Activated T-cell treated with anti-CD3 and anti-CD28 coated beads, Interleukin-2, amount 50 U/mL, for 24 hours (primary cell): ENCODE measurements at regions not wholly inside any gene's neighbourhood (a gene's known extent, or its start where the extent isn't known, plus 50 kb on each side); places are given as distances from the start of the nearest gene placed in this dataset.
A peak's percentile ranks its signal among the peaks of the same experiment; 100 is the strongest.
"Not testable (repeated sequence)": the region's sequence is repeated elsewhere in the genome, so short reads cannot be mapped to it uniquely, and the experiment has no call there.

Experiments used
- DNase-seq: peaks from one replicate; pipeline ENCODE4 v3.0.0-alpha.2; 2020
- H3K27ac Mint-ChIP-seq: 2 replicates; pipeline ENCODE4 v1.8.0; 2020; ENCODE audit warnings: mild to moderate bottlenecking, mixed read lengths
- H3K27me3 Mint-ChIP-seq: 2 replicates; pipeline ENCODE4 v1.8.0; 2020; ENCODE audit warnings: mixed read lengths
- H3K36me3 Mint-ChIP-seq: 2 replicates; pipeline ENCODE4 v1.8.0; 2020; ENCODE audit warnings: low read depth, mixed read lengths
- H3K4me1 Mint-ChIP-seq: 2 replicates; pipeline ENCODE4 v1.8.0; 2020; ENCODE audit warnings: low read depth, mixed read lengths
- H3K4me3 Mint-ChIP-seq: 2 replicates; pipeline ENCODE4 v1.8.0; 2020; ENCODE audit warnings: mild to moderate bottlenecking, moderate library complexity, mixed read lengths
- H3K9me3 Mint-ChIP-seq: 2 replicates; pipeline ENCODE4 v1.8.0; 2020; ENCODE audit warnings: mixed read lengths

DNA sequence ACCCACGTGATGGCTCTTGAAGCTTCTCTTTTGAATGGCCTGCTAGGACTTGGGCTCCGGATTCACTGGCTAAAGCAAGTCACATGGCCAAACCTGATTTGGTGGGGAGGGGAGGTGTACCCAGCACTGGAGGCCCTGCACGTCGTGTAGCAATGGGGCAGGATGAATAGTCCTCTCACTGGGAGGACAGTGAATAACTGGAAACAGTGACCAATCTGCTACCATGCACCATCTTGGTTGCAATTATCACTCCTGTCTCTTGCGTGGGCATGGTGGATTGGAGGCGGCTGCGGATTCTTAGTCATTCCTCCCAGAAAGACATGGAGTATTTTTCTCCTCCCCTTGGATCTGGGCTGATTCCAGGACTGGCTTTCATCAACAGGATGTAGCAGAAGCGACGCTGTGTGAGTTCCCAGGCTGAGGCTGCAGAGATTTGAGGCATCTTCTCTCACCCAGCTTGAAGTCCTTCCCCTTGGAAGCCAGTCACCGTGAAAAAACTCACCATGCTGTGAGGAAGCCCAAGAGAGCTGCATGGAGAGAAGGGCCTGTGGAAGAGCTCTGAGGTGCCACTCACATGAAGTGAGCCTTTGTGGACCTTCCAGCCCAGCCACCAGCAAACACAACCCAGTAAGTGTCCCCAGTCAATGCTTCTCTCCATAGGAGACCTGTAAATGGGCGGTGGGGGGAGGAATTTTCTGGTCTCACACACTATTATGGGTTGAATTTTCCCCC is 70.4 kb downstream of the IGLL1 start:
- no peaks in the 10 kb centered on the region for H3K36me3 Mint-ChIP-seq
- H3K27ac Mint-ChIP-seq: no peak overlapping the region
- no peak overlapping the region for H3K4me3 Mint-ChIP-seq
- no peak for DNase-seq
- no peaks in the 10 kb centered on the region for H3K9me3 Mint-ChIP-seq
- H3K27me3 Mint-ChIP-seq: peaks cover 14% of the 10 kb centered on the region
- H3K4me1 Mint-ChIP-seq: no peaks in the 10 kb centered on the region

GRCh38 chr22:23504516-23504915 is 75.6 kb downstream of the IGLL1 start:
- Mint-ChIP-seq H3K36me3 (no peaks in the 10 kb centered on the region), H3K27ac (no peak overlapping the region), H3K27me3 (peaks cover 19% of the 10 kb centered on the region), H3K4me3 (no peak overlapping the region), H3K9me3 (no peaks in the 10 kb centered on the region), H3K4me1 (no peaks in the 10 kb centered on the region)
- no peak for DNase-seq

DNA sequence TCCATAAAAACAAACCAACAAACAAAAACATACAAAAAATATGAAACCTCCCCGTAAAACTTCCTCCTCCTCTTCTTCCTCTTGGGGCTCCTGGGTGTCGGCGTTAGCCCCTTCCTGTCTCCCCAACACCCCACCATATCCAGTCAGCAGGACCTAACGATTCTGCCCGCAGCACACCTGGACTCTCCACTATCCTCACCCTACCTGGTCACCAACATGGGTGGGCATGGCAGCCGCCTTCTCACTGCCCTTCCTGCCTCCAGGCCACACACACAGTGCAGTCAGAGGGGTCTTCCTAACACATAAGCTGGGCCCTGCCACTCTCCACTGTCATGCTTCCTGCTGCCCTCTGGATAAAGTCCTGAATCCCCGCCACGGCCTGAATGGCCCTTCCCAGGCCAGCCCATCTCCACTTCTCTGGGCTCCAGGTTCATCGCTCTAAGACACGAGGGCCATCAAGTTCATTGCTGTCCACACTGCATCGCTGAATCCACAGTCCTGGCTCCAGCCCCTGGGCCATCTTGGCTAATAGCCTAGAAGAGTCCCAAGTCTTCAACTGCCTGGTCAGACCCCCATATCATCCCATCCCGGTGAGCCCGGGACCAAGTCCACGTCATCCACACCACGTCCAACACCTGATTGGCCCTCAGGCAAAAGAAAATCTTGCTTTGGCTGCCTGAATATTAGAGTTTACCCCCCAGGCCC is 76.2 kb downstream of the IGLL1 start:
- Mint-ChIP-seq H3K4me1 (no peaks in the 10 kb centered on the region), H3K9me3 (no peaks in the 10 kb centered on the region), H3K4me3 (no peak overlapping the region), H3K27me3 (peaks cover 20% of the 10 kb centered on the region), H3K27ac (no peak overlapping the region), H3K36me3 (no peaks in the 10 kb centered on the region)
- no peak for DNase-seq

GRCh38 chr22:23503142-23503541 is 76.9 kb downstream of the IGLL1 start:
- H3K27ac Mint-ChIP-seq: no peak overlapping the region
- peaks cover 20% of the 10 kb centered on the region for H3K27me3 Mint-ChIP-seq
- no peaks in the 10 kb centered on the region for H3K4me1 Mint-ChIP-seq
- no peaks in the 10 kb centered on the region for H3K9me3 Mint-ChIP-seq
- H3K36me3 Mint-ChIP-seq: no peaks in the 10 kb centered on the region
- H3K4me3 Mint-ChIP-seq: no peak overlapping the region
- DNase-seq: no peak

DNA sequence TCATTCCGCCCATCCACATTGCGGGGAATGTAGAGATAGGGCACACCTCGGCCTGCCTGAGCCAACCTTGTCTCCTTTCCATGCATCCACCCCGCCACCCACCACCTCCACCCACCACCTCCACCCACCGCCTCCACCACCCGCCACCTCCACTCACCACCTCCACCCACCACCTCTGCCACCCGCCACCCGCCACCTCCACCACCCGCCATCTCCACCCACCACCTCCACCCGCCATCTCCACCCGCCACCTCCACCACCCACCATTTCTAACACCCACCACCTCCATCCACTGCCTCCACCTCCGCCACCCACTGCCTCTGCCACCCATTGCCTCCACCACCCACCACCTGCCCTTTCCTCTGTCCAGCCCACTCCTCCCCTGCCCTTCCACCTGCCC is 78.4 kb downstream of the IGLL1 start:
- no peak for DNase-seq
- H3K36me3 Mint-ChIP-seq: no peaks in the 10 kb centered on the region
- H3K4me1 Mint-ChIP-seq: no peaks in the 10 kb centered on the region
- no peak overlapping the region for H3K4me3 Mint-ChIP-seq
- H3K9me3 Mint-ChIP-seq: no peaks in the 10 kb centered on the region
- no peak overlapping the region for H3K27ac Mint-ChIP-seq
- peaks cover 12% of the 10 kb centered on the region for H3K27me3 Mint-ChIP-seq

DNA sequence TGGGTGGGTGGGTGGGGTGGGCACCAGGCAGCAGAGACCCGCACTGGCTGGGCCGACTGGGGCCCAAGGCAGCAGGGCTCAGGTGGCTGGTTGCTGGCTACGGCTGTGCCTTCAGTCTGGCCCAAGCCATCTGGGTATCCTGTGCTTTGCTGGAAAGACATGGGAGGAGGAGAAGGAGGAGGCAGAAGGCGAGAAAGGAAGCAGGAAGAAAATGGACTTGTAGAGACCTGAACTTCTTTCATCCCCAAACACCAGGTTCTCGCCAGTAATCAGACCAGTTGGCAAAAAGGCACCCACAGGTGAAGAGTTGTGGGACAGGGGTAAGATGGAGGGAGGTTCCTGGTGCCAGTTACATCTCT is 78.8 kb downstream of the IGLL1 start:
- H3K4me3 Mint-ChIP-seq: no peak overlapping the region

GRCh38 chr22:23500508-23501260 is 79.4 kb downstream of the IGLL1 start:
- Mint-ChIP-seq H3K4me3 (no peak overlapping the region), H3K36me3 (no peaks in the 10 kb centered on the region), H3K27me3 (peaks cover 9% of the 10 kb centered on the region), H3K27ac (no peak overlapping the region), H3K9me3 (no peaks in the 10 kb centered on the region), H3K4me1 (peaks cover 6% of the 10 kb centered on the region)
- peak; percentile 20 for DNase-seq

More for the DNA sequence above, 78.8 kb downstream of the IGLL1 start:
- peak; percentile 21 for DNase-seq
- peaks cover under 1% of the 10 kb centered on the region for H3K4me1 Mint-ChIP-seq
- peaks cover 12% of the 10 kb centered on the region for H3K27me3 Mint-ChIP-seq
- no peaks in the 10 kb centered on the region for H3K9me3 Mint-ChIP-seq
- no peaks in the 10 kb centered on the region for H3K36me3 Mint-ChIP-seq
- no peak overlapping the region for H3K27ac Mint-ChIP-seq

GRCh38 chr22:23499845-23500500 is 80.1 kb downstream of the IGLL1 start:
- H3K27ac Mint-ChIP-seq: no peak overlapping the region
- peaks cover 7% of the 10 kb centered on the region for H3K27me3 Mint-ChIP-seq
- H3K9me3 Mint-ChIP-seq: no peaks in the 10 kb centered on the region
- H3K36me3 Mint-ChIP-seq: no peaks in the 10 kb centered on the region
- H3K4me3 Mint-ChIP-seq: no peak overlapping the region
- H3K4me1 Mint-ChIP-seq: peaks cover 8% of the 10 kb centered on the region
- DNase-seq: no peak

DNA sequence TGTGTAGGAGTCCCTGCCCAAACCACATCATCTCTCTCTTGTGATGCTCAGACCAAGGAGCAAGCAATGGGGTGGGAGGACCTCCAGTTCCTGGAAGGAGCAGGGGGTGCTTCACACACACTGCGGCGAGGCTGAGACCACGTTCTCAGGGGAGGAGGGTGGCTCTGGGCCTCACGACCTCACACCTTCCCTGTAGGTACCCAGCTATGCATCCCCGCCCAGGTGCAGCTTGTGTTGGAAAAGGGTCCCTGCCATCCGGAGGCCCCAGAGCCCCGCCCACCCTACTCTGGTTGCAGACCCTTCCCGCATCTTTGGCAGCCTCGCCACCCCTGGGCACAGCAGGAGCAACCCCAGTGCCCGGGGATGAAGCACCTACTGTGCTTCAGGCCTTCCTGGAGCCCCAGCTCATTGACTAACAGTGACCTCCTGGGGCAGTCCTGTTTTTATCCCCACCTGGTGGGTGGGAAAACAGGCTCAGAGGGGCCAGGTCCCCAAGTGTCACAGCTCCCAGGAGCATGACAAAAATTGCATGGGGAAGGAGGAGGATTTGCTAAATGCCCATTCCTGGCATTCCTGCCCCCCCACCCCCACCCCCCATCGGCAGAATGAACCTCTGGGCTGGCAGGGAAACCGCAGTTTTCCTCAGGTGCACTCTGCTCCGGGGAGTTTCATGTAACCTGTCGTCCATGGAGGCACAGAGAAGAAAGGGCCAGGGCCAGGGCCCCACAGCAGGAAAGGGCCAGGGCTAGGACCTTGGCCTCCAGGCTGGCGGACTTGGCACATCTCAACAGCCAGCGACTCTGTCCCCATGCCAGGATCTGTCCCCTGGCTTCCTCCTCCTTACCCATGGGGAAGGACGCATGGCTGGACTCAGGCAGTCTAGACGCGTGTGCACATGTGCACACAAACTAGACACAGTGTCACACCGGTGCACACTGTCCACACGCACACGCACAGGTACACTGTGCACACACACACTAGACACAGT is 81.0 kb downstream of the IGLL1 start:
- no peak overlapping the region for H3K27ac Mint-ChIP-seq

GRCh38 chr22:23497889-23498288 is 82.2 kb downstream of the IGLL1 start:
- not testable (repeated sequence) for H3K27me3 Mint-ChIP-seq, H3K4me3 Mint-ChIP-seq, H3K36me3 Mint-ChIP-seq, H3K4me1 Mint-ChIP-seq, DNase-seq, H3K9me3 Mint-ChIP-seq, H3K27ac Mint-ChIP-seq

More for the DNA sequence above, 81.0 kb downstream of the IGLL1 start:
- peaks cover 8% of the 10 kb centered on the region for H3K4me1 Mint-ChIP-seq
- H3K27me3 Mint-ChIP-seq: peaks cover 7% of the 10 kb centered on the region
- peak; percentile 9 for DNase-seq
- no peaks in the 10 kb centered on the region for H3K36me3 Mint-ChIP-seq
- H3K9me3 Mint-ChIP-seq: no peaks in the 10 kb centered on the region
- H3K4me3 Mint-ChIP-seq: no peak overlapping the region

DNA sequence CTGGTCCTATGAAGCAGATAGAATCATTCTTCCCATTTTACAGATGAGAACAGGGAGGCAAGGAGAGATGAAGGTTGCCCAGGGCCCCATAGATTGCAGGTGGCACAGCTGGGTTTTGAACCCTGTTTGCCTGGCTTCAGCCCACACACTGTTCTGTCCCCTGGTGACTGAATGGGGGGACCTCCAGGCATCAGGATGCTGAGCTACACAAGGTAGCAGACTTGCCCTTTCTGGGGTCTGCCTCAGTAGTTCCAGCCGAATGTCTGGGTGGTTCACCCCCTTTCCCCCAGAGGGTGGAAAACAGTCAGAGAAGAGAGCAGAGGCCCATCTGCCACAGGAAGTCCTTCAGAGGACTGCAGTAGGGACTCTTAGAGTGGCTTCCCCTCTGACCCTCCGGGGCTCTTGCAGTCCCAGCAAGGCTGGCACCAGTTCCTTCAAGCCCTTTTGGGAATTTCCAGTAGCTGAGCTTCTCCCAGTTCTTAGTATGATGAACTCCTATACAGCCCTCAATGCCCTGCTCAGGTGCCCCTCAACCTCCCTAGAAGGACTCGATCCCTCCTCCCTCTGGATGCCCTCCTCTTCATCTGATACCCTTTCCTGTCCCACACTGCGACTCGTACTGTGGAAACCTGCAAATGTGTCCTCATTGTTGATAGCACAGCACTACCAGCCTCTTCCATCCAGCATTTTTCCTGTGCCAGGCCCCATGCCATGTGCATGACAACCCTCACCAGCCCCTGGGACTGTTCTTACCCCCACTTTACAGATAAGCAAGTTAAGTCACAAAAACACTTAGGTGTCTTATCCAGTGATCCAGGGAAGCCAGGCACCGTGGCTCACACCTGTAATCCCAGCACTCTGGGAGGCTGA is 82.8 kb downstream of the IGLL1 start:
- no peaks in the 10 kb centered on the region for H3K9me3 Mint-ChIP-seq
- H3K27me3 Mint-ChIP-seq: peaks cover 2% of the 10 kb centered on the region
- H3K4me1 Mint-ChIP-seq: peaks cover 8% of the 10 kb centered on the region
- peak; percentile 20 for DNase-seq
- no peak overlapping the region for H3K4me3 Mint-ChIP-seq
- H3K36me3 Mint-ChIP-seq: no peaks in the 10 kb centered on the region
- H3K27ac Mint-ChIP-seq: no peak overlapping the region

- Mint-ChIP-seq H3K27ac (no peak overlapping the region), H3K4me1 (peaks cover 8% of the 10 kb centered on the region), H3K27me3 (peaks cover 2% of the 10 kb centered on the region), H3K9me3 (no peaks in the 10 kb centered on the region), H3K36me3 (no peaks in the 10 kb centered on the region), H3K4me3 (no peak overlapping the region)
- DNase-seq: peak; percentile 23
These were observed 83.7 kb downstream of the IGLL1 start for GRCh38 chr22:23496445-23496833.
